ENCODE measurements at regions not wholly inside any gene's neighbourhood (a gene's known extent, or its start where the extent isn't known, plus 50 kb on each side); places are given as distances from the start of the nearest gene placed in this dataset.

DNA sequence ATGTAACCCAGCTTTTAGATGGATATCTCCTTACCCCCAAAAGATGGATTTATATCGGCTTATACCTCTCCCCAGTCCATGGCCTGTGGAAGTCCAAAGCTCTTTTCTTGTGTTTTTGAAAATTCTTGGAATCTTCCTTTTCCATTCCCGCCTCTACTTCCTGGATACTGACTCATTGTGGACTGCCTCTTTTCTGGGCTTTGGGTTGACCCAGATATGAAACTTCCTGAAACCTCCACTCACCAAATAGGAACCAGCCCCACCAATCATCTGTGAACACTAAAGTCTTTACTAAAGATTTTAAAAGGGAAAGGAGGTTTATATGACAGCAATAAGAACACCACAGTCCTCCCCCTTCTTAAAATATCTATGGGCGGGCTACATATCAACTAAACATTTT is 163.4 kb upstream of the SYN3 start:
- Mint-ChIP-seq H3K9me3 (peaks cover 6% of the 10 kb centered on the region), H3K4me3 (no peak overlapping the region), H3K27ac (no peak overlapping the region), H3K36me3 (ENCODE audit: low read depth) (no peaks in the 10 kb centered on the region), H3K27me3 (no peaks in the 10 kb centered on the region), H3K4me1 (no peaks in the 10 kb centered on the region)
- DNase-seq = no peak
- intact Hi-C loops (cut with micrococcal nuclease) = no loop called here

DNA sequence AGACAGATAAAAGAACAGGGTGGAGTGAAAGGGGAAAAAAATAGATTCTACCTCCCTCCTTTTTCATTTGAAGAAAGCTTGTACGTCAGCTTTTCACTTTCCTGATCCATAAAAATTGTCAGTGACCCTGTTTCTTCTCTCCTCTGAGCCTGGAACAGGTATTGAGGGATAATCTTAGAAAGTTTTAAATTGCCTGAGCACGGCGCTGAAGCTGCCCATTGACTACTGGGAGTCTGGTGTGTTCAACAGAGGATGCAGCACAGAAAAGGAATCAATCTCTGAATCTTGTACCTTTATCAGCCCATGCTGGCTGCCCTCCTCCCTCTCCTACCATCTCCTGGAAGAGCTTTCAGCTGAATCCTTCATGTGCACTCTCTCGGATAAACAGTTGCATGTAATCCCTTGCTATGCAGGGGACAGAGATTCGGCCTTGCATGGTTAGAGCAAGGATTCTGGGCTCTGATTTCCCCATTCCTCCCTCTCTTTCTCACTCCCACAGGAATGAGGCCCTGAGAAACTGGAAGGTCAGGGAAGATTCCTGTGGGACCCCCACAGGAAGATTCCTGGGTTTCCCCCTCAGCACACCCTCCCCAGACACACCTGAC is 162.4 kb upstream of the SYN3 start:
- DNase-seq = no peak
- Mint-ChIP-seq H3K9me3 (no peaks in the 10 kb centered on the region), H3K27ac (no peak overlapping the region), H3K4me3 (no peak overlapping the region), H3K4me1 (no peaks in the 10 kb centered on the region), H3K36me3 (ENCODE audit: low read depth) (no peaks in the 10 kb centered on the region), H3K27me3 (no peaks in the 10 kb centered on the region)
- intact Hi-C loops (cut with micrococcal nuclease) = no loop called here

DNA sequence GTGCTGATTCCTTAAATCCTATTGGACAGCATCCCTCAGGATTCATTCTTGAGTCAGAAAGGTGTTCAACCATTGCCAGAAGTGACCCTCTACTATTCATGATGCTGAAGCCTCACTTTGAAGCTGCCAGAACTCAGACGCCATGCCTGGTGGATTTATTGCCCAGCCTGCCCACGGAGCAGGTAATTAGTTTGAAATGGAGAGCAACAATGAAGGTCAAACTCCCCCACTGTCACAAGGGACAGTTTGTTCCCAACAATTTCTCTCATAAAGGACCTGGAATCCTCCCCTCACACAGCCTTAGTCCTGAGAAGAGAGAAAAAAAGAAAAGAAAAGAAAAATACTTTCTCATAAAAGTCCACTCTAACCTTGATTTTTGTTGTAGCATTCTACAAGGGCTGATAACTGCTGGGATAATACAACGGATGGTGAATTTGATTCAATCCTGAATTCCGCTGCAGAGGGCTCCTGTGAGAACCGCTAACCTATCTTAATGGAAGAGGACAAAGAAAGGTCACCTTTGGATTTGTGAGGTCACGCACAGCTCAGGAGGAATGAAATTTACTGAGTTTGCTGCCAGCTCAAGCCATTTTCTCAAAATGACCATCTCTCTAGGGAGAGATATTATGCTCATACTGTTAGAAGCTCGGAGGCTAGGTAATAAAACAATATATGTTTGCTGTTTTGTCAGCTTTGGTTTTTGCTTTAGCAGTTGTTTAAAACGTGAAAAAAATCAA is 161.6 kb upstream of the SYN3 start:
- no peaks in the 10 kb centered on the region for H3K4me1 Mint-ChIP-seq
- no peaks in the 10 kb centered on the region for H3K27me3 Mint-ChIP-seq
- H3K27ac Mint-ChIP-seq = no peak overlapping the region
- intact Hi-C loops (cut with micrococcal nuclease) = no loop called here
- no peaks in the 10 kb centered on the region for H3K9me3 Mint-ChIP-seq
- no peak overlapping the region for H3K4me3 Mint-ChIP-seq
- no peak for DNase-seq
- H3K36me3 Mint-ChIP-seq (ENCODE audit: low read depth) = no peaks in the 10 kb centered on the region

DNA sequence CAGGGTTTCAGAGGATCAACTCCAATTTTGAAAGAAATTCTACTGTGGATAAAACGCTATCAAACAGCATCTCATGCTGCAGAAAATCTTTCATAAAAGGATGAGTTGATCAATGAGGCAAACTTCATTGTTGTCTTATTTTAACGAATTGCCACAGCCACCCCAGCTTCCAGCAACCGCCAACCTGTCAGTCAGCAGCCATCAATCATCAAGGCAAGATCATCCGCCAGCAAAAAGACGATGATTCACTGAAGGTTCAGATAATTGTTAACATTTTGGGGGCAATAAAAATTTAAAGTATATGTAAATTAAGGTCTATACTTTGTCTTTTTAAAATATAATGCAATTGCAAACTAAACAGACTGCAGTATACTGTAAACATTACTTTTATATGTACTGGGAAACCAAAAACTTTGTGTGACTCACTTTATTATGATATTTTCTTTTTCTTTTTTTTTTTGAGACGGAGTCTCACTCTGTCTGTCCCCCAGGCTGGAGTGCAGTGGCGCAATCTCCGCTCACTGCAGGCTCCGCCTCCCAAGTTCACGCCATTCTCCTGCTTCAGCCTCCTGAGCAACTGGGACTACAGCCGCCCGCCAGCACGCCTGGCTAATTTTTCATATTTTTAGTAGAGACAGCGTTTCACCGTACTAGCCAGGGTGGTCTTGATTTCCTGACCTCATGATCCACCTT is 155.3 kb upstream of the SYN3 start:
- no peaks in the 10 kb centered on the region for H3K9me3 Mint-ChIP-seq
- H3K27me3 Mint-ChIP-seq = peaks cover 1% of the 10 kb centered on the region
- no peak overlapping the region for H3K27ac Mint-ChIP-seq
- no peak overlapping the region for H3K4me3 Mint-ChIP-seq
- intact Hi-C loops (cut with micrococcal nuclease) = no loop called here
- H3K36me3 Mint-ChIP-seq (ENCODE audit: low read depth) = no peaks in the 10 kb centered on the region
- H3K4me1 Mint-ChIP-seq = no peaks in the 10 kb centered on the region
- no peak for DNase-seq

DNA sequence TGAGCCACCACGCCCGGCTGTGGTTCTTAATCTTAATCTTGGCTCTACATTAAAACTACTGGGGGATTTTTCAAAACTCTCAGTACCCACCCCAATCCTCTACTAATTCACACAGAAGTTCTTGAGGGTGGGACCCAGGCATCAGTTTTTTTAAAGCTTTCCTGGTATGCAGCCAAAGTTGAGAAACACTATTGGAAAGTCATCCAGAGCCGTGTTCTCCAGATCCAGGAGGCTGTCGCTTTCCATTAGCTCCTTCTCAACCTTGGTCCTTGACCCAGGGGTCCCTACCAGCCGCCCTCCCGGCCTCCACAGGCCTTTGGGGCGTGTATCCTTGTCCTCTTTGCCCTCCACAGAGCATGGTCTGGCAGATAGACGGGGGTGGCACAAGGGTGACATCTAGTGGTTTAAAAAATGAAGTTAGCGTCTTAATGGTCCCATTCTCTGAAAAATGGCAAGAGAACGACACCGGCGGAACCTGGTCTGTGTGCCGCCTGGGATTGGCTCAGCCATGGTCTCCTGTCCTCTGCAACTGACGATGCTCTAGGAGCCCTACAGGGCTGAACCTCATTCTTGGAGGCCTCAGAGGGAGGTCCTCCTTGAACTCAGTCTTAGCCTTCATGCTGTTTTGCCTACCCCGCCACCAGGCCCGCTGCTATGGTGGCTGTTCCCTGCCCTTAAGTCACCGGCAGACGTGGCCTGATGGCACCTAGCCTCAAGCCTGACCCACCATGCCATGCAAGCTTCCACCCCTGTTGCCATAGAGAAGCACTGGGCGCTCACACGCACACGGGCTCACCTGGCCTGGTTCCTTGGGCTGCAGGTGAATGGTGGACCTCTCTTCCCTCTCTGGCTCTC is 152.0 kb upstream of the SYN3 start:
- Mint-ChIP-seq H3K4me3 (no peak overlapping the region), H3K4me1 (no peaks in the 10 kb centered on the region), H3K27ac (no peak overlapping the region), H3K9me3 (no peaks in the 10 kb centered on the region), H3K36me3 (ENCODE audit: low read depth) (no peaks in the 10 kb centered on the region), H3K27me3 (peaks cover 1% of the 10 kb centered on the region)
- peak; percentile 71 for DNase-seq
- intact Hi-C loops (cut with micrococcal nuclease) = no loop called here

DNA sequence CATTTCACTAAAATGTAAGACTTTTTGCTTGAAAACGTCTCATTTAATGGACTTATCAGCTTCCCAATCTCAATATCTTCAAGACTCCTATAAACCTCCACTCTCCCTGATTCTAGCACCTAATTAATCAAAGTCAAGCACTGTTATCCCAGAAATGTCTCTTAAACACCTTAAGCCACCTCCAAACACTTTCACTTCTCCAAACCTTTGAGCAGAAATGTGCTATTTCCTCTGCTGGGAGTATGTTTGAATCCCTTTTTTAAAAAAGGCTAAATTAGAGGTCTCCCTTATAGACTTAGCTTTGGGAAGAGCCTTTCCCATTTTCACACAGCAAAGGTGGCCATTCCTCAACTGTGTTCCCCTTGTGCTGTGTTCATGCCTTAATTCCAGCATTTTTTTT is 146.2 kb upstream of the SYN3 start:
- intact Hi-C loops (cut with micrococcal nuclease) = no loop called here
- Mint-ChIP-seq H3K4me3 (no peak overlapping the region), H3K27ac (no peak overlapping the region), H3K9me3 (no peaks in the 10 kb centered on the region), H3K4me1 (no peaks in the 10 kb centered on the region), H3K27me3 (peaks cover 7% of the 10 kb centered on the region), H3K36me3 (ENCODE audit: low read depth) (no peaks in the 10 kb centered on the region)
- DNase-seq = no peak

DNA sequence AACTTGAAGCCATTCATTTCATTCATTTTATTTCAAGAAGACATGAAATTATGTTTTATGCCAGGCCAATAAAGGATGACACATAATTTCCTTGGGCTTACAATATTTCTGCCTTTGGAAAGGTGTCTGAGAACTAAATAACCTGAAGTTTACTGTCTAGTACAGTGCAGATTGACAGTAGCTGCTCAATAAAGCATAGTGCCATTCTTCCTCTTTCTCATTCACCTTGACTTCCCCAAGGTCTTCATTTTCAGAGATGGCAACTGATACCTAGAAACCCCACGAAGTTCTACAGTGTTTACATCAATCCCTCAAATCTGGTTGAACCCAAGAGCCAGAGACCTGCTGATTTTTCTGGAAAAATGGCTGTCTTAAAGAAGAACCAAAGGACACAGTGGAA is 144.3 kb upstream of the SYN3 start:
- intact Hi-C loops (cut with micrococcal nuclease) = no loop called here
- no peak for DNase-seq
- H3K27me3 Mint-ChIP-seq = peaks cover 6% of the 10 kb centered on the region
- no peak overlapping the region for H3K27ac Mint-ChIP-seq
- no peak overlapping the region for H3K4me3 Mint-ChIP-seq
- no peaks in the 10 kb centered on the region for H3K4me1 Mint-ChIP-seq
- H3K9me3 Mint-ChIP-seq = no peaks in the 10 kb centered on the region
- H3K36me3 Mint-ChIP-seq (ENCODE audit: low read depth) = no peaks in the 10 kb centered on the region

DNA sequence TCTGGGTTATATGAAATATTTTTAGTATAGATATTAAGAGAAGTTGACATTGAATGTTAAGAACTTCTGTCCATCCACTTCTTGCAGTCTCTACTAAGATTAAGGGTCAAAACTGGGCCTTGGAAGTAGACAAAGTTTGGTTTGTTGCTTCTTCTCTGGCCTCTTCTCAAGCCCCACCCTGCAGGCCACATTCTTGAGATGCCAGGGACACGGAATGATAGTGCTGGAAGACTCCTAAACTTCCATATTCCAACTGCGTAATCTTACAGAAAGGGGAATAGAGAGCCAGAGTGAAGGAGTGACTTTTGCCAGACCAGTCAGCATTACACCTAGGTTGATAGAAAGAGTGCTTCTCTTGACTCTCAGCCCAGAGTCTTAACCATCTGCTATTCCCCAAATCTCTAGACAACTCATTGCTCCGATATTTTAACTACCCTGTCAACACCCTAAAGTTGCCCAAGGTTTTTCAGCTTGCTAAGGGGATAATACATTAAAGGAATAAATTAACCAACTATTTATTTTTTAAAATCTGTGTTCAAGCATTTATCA is 136.4 kb upstream of the SYN3 start:
- no peak overlapping the region for H3K4me3 Mint-ChIP-seq
- H3K27me3 Mint-ChIP-seq = peaks cover 4% of the 10 kb centered on the region
- H3K4me1 Mint-ChIP-seq = no peaks in the 10 kb centered on the region
- intact Hi-C loops (cut with micrococcal nuclease) = no loop called here
- DNase-seq = no peak
- H3K9me3 Mint-ChIP-seq = no peaks in the 10 kb centered on the region
- H3K27ac Mint-ChIP-seq = no peak overlapping the region
- H3K36me3 Mint-ChIP-seq (ENCODE audit: low read depth) = no peaks in the 10 kb centered on the region

DNA sequence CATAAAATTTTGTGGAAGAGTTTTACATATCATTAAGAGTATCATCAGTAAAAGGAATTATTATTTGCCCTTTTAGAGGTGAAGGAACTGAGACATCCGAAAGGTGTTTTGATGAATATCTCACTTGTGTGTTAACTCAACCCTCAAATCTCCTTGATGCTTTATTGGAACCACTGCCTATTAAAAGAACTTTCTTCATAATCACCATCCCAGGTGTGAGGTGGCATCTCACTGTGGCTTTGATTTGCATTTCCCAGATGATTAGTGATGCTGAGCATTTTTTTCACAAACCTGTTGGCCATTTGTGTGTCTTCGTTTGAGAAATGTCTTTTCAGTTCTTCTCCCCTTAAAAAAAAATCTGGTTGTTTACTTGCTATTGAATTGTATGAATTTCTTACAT is 134.0 kb upstream of the SYN3 start:
- Mint-ChIP-seq H3K9me3 (no peaks in the 10 kb centered on the region), H3K36me3 (ENCODE audit: low read depth) (no peaks in the 10 kb centered on the region), H3K27me3 (peaks cover 4% of the 10 kb centered on the region), H3K4me3 (no peak overlapping the region), H3K4me1 (no peaks in the 10 kb centered on the region), H3K27ac (no peak overlapping the region)
- intact Hi-C loops (cut with micrococcal nuclease) = no loop called here
- DNase-seq = no peak

DNA sequence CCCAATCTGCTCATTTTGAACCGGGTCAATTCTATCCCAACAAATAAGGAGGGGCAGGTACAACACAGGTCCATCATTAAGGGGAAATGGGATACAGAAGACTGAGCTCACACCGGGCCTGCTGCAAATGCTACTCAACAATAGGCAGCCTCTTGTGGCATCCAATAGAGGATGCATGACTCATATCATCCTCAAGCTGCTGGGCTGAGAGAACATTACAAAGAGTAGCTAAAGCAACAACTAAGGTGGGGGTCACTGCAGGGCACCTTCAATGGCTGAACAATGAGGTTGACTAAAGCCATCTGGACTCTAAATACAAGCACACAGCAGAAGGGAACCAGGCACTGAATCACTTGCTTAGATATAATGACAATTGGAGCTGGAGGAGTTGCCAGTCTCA is 130.1 kb upstream of the SYN3 start:
- no peaks in the 10 kb centered on the region for H3K36me3 Mint-ChIP-seq (ENCODE audit: low read depth)
- no peak overlapping the region for H3K4me3 Mint-ChIP-seq
- H3K27me3 Mint-ChIP-seq = peaks cover 4% of the 10 kb centered on the region
- no peaks in the 10 kb centered on the region for H3K9me3 Mint-ChIP-seq
- DNase-seq = no peak
- no peaks in the 10 kb centered on the region for H3K4me1 Mint-ChIP-seq
- no peak overlapping the region for H3K27ac Mint-ChIP-seq
- intact Hi-C loops (cut with micrococcal nuclease) = no loop called here

DNA sequence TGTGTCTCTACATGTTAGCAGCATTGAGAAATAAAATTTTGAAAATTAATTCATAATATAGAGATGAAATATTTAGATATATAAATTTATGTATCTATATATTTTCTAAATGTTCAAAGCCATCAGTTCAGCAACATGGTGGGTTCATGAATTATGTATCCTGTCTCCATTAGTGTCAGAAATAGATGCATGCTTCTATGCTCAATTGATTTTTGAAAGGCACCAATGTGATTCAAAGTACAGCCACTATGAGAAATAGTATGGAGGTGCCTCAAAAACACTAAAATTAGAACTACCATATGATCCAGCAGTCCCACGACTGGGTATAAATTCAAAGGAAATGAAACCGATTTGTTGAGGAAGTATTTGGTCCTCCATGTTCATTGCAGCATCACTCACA is 128.6 kb upstream of the SYN3 start:
- no peak overlapping the region for H3K4me3 Mint-ChIP-seq
- no peaks in the 10 kb centered on the region for H3K27me3 Mint-ChIP-seq
- intact Hi-C loops (cut with micrococcal nuclease) = no loop called here
- H3K27ac Mint-ChIP-seq = no peak overlapping the region
- H3K4me1 Mint-ChIP-seq = no peaks in the 10 kb centered on the region
- H3K9me3 Mint-ChIP-seq = no peaks in the 10 kb centered on the region
- no peaks in the 10 kb centered on the region for H3K36me3 Mint-ChIP-seq (ENCODE audit: low read depth)
- DNase-seq = no peak

DNA sequence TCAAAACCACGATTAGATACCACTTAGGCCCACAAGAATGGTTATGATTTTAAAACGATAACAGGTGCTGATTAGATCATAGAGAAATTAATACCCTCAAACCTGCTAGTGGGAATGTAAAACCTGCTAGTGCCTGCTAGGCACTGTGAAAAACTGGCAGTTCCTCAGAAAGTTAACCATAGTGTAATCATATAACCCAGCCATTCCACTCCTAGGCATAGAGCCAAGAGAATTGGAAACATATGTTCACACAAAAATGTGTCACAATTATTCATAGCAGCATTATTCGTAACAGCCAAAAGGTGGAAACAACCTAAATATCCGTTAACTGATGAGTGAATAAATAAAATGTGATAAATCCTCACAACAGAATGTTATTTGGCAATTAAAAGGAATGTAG is 122.2 kb upstream of the SYN3 start:
- H3K4me1 Mint-ChIP-seq = no peaks in the 10 kb centered on the region
- no peaks in the 10 kb centered on the region for H3K36me3 Mint-ChIP-seq (ENCODE audit: low read depth)
- no peaks in the 10 kb centered on the region for H3K9me3 Mint-ChIP-seq
- H3K4me3 Mint-ChIP-seq = no peak overlapping the region
- no peak for DNase-seq
- H3K27ac Mint-ChIP-seq = no peak overlapping the region
- intact Hi-C loops (cut with micrococcal nuclease) = no loop called here
- H3K27me3 Mint-ChIP-seq = no peaks in the 10 kb centered on the region

DNA sequence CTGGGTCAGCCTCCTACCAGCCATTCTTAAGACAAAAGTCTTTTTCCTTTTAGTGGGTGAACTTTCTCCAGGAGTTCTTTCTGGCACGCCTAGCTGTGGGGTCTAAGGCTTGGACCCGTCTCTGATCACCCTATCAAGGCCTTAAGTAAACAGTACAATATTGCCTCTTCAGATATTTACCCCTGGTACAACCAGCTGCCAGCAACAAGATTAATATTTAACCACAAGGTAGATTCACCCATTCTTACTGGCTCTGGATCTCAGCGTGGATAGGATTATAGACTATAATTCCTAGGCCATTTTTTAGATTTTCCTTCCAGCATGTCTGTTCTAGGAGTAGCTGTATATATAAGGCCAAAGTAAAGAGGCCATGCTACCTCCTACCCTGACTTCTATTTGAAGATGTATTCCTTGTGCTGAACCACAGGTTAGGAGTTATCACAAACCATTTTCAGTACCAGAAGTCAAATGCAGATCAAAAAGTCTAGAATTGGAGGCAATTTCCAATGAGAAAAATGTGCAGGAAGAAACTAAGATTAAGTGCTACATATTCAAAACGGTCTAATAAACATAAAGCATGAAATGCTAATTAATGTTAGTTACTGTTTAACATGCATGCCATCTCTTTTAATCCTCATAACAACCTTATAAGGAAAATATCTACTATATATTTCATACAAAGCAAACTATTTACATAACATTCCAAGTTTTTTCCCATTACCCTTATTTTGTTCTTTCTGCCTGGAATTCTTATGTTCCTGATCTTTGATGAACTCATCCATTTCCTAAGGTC is 110.0 kb upstream of the SYN3 start:
- DNase-seq = no peak
- Mint-ChIP-seq H3K9me3 (no peaks in the 10 kb centered on the region), H3K4me1 (no peaks in the 10 kb centered on the region), H3K4me3 (no peak overlapping the region), H3K27me3 (no peaks in the 10 kb centered on the region), H3K36me3 (ENCODE audit: low read depth) (no peaks in the 10 kb centered on the region), H3K27ac (no peak overlapping the region)
- intact Hi-C loops (cut with micrococcal nuclease) = no loop called here

Measured in activated CD4-positive, alpha-beta T cell treated with anti-CD3 and anti-CD28 coated beads, Interleukin-2, amount 10 ng/mL, durations not matched to agents 24 days and 14 days (primary cell).